ENCODE measurements at regions not wholly inside any gene's neighbourhood (a gene's known extent, or its start where the extent isn't known, plus 50 kb on each side); places are given as distances from the start of the nearest gene placed in this dataset.

DNA sequence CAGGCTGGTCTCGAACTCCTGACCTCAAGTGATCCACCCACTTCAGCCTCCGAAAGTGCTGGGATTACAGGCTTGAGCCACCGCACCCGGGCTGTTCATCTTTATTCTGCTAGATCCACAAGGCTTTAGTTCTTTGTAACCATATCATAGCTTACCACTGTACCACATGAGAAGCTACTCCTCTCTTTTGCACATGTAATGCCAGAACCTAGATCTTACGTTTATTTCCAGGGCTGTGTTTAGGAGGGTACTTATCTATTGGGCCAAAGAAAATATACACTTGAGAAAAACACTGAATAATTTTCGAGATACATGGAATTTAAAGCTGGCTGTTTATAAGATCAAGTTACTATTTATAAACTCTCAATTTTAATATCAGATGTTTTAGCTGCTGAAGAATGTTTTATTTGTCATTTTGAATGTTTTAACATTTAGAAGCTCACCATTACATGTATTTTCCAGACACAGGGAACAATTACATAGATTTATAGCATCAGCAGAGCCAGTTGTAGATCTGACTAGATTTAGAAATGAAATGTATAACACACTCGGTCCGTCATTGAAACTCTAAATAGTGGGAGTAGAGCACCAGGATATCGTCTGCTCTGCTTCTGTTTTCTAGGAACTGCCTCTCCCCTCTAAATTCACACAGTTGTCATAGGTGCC is 155.3 kb upstream of the HAND2 start:
- TF ChIP-seq POLR2A (IDR thresholded peaks at IDR 0.05): no peak
- TF ChIP-seq, protein P1, sequence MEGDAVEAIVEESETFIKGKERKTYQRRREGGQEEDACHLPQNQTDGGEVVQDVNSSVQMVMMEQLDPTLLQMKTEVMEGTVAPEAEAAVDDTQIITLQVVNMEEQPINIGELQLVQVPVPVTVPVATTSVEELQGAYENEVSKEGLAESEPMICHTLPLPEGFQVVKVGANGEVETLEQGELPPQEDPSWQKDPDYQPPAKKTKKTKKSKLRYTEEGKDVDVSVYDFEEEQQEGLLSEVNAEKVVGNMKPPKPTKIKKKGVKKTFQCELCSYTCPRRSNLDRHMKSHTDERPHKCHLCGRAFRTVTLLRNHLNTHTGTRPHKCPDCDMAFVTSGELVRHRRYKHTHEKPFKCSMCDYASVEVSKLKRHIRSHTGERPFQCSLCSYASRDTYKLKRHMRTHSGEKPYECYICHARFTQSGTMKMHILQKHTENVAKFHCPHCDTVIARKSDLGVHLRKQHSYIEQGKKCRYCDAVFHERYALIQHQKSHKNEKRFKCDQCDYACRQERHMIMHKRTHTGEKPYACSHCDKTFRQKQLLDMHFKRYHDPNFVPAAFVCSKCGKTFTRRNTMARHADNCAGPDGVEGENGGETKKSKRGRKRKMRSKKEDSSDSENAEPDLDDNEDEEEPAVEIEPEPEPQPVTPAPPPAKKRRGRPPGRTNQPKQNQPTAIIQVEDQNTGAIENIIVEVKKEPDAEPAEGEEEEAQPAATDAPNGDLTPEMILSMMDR (IDR thresholded peaks at IDR 0.05): no peak
- no peak for TF ChIP-seq EP300 (IDR thresholded peaks at IDR 0.05)
